GM12878 (cell line): ENCODE measurements at regions not wholly inside any gene's neighbourhood (a gene's known extent, or its start where the extent isn't known, plus 50 kb on each side); places are given as distances from the start of the nearest gene placed in this dataset.

Experiments used
- ATAC-seq: fragments of 200-7000 bp; cut with Tn5 transposase; 3 replicates; pipeline ENCODE4 v1.9.1; 2020; ENCODE audit warnings: mild to moderate bottlenecking, moderate library complexity
- BruUV-seq: library from RNA; stranded (reverse); fragments of 400-500 nt; replicated peaks from 2 replicates; lab custom pipeline; 2021; lab: Mats Ljungman, UMichigan
- CTCF ChIA-PET: fragments of 300-600 bp; sonication (Branson Sonifier 250); formaldehyde crosslinking; extraction: SDS; loops from one replicate; lab custom pipeline; 2021; ENCODE audit warnings: inconsistent platforms; lab: Yijun Ruan, JAX
- POLR2A ChIA-PET: fragments of 350-600 bp; formaldehyde crosslinking; extraction: SDS; loops from one replicate; lab custom pipeline; 2021; ENCODE audit warnings: inconsistent platforms; lab: Charles Lee
- RAD21 ChIA-PET: fragments of 300-600 bp; sonication (Branson Sonifier 250); formaldehyde crosslinking; loops from one replicate; lab custom pipeline; 2023; ENCODE audit warnings: antibody characterized with exemption; ENCODE audit not compliant: unreplicated experiment; lab: Charles Lee
- SMC1A ChIA-PET: fragments of 300-600 bp; sonication (Branson Sonifier 250); formaldehyde crosslinking; loops from one replicate; lab custom pipeline; 2023; ENCODE audit not compliant: unreplicated experiment, uncharacterized antibody; lab: Charles Lee
- DNase-seq: peaks from one replicate; pipeline ENCODE4 v3.0.0-alpha.2; 2011; ENCODE audit warnings: low read depth, low spot score
- FAIRE-seq: peaks from 3 replicates; lab custom pipeline; 2011; peaks lifted over from hg19 to GRCh38; lab: Jason Lieb, UNC
- H2AFZ ChIP-seq: 2 replicates; pipeline ENCODE4 v1.6.0; 2011; ENCODE audit warnings: low read depth, low read length, control low read depth; ENCODE audit not compliant: control insufficient read depth
- H3K27ac ChIP-seq: 2 replicates; pipeline ENCODE4 v1.5.1; 2011; ENCODE audit warnings: control low read depth; ENCODE audit not compliant: control insufficient read depth, insufficient read depth
- H3K27me3 ChIP-seq, 2 experiments: replicated peaks in 1 of 2; 2 replicates each; pipeline versions ENCODE4 v1.6.0 to v1.6.1; 2011; ENCODE audit warnings: low read length in 1 of 2; ENCODE audit not compliant: control insufficient read depth in 2 of 2, insufficient read depth in 2 of 2
- H3K36me3 ChIP-seq, 2 experiments: 2 replicates each; pipeline ENCODE4 v1.5.1; 2011; ENCODE audit warnings: low read length in 1 of 2; ENCODE audit not compliant: control insufficient read depth in 2 of 2, insufficient read depth in 2 of 2
- H3K4me1 ChIP-seq: 2 replicates; pipeline ENCODE4 v1.6.1; 2011; ENCODE audit warnings: mild to moderate bottlenecking, low read length, moderate library complexity, mixed read lengths; ENCODE audit not compliant: control insufficient read depth, insufficient read depth
- H3K4me2 ChIP-seq: 2 replicates; pipeline ENCODE4 v1.6.0; 2011; ENCODE audit warnings: control low read depth; ENCODE audit not compliant: control insufficient read depth, insufficient read depth
- H3K4me3 ChIP-seq: fragments of 200-600 bp; sonication (generic); 2 replicates; pipeline ENCODE4 v1.5.1; 2016
- H3K79me2 ChIP-seq: 2 replicates; pipeline ENCODE4 v1.6.0; 2011; ENCODE audit warnings: low read length; ENCODE audit not compliant: control insufficient read depth, insufficient read depth
- H3K9ac ChIP-seq: 2 replicates; pipeline ENCODE4 v1.8.0; 2011; ENCODE audit warnings: low read length, control low read depth, mixed read lengths; ENCODE audit not compliant: control insufficient read depth, insufficient read depth
- H3K9me3 ChIP-seq: replicated peaks from 3 replicates; pipeline ENCODE4 v1.5.1; 2011; ENCODE audit warnings: mild to moderate bottlenecking, low read length; ENCODE audit not compliant: control insufficient read depth, insufficient read depth
- H4K20me1 ChIP-seq: 2 replicates; pipeline ENCODE4 v1.6.0; 2011; ENCODE audit not compliant: control insufficient read depth, insufficient read depth
- BACH1 ChIP-seq: fragments of 450-650 bp; IDR thresholded peaks from 2 replicates; pipeline ENCODE4 v1.6.1; 2017; ENCODE audit warnings: mild to moderate bottlenecking, borderline replicate concordance
- BRCA1 ChIP-seq: IDR thresholded peaks from 2 replicates; pipeline ENCODE4 v1.6.1; 2011; ENCODE audit warnings: low read depth, low read length, improper control_type of control experiment
- JUND ChIP-seq: IDR thresholded peaks from 2 replicates; pipeline ENCODE4 v1.6.1; 2012; ENCODE audit warnings: low read depth, mild to moderate bottlenecking, low read length, improper control_type of control experiment, moderate library complexity
- MXI1 ChIP-seq: fragments of 150-350 bp; IDR thresholded peaks from 2 replicates; pipeline ENCODE4 v1.6.1; 2011; ENCODE audit warnings: low read depth, mild to moderate bottlenecking, inconsistent platforms, low read length, improper control_type of control experiment
- NFYB ChIP-seq: IDR thresholded peaks from 2 replicates; pipeline ENCODE4 v1.6.1; 2011; ENCODE audit warnings: low read depth, mild to moderate bottlenecking, low read length, improper control_type of control experiment, moderate library complexity; ENCODE audit not compliant: insufficient read depth
- RELA ChIP-seq: fragments of 450-650 bp; IDR thresholded peaks from 2 replicates; pipeline ENCODE4 v1.8.0; 2014; ENCODE audit warnings: borderline replicate concordance; ENCODE audit not compliant: partially characterized antibody
- SIN3A ChIP-seq: IDR thresholded peaks from 2 replicates; pipeline ENCODE4 v1.6.1; 2012; ENCODE audit warnings: low read depth, low read length, improper control_type of control experiment
- SP1 ChIP-seq: IDR thresholded peaks from one replicate; pipeline ENCODE4 v1.6.1; 2011; ENCODE audit warnings: low read depth, low read length
- SREBF1 ChIP-seq: IDR thresholded peaks from 2 replicates; pipeline ENCODE4 v1.6.1; 2012; ENCODE audit warnings: mild to moderate bottlenecking, low read length
- STAT3 ChIP-seq: IDR thresholded peaks from 2 replicates; pipeline ENCODE4 v1.6.1; 2011; ENCODE audit warnings: low read depth, low read length, improper control_type of control experiment
- TCF7 ChIP-seq: IDR thresholded peaks from 2 replicates; pipeline ENCODE4 v1.6.1; 2014; ENCODE audit warnings: antibody characterized with exemption, borderline replicate concordance
- ZNF384 ChIP-seq: IDR thresholded peaks from 2 replicates; pipeline ENCODE4 v1.6.1; 2012; ENCODE audit warnings: low read depth, mild to moderate bottlenecking, low read length, improper control_type of control experiment, borderline replicate concordance
- WGBS: methylation state at CpG from one replicate; pipeline ENCODE4 v1.1.6; 2016; ENCODE audit warnings: low lambda C conversion rate; ENCODE audit not compliant: insufficient replicate concordance, insufficient coverage; ENCODE audit errors: missing lambda C conversion rate; 5-methylcytosine and 5-hydroxymethylcytosine counted together
- in situ Hi-C: fragments of 300-500 bp; cut with MboI; formaldehyde crosslinking; loops from 9 replicates; pipeline ENCODE4 v1.14.3; 2018; ENCODE audit warnings: mixed read lengths
- intact Hi-C: fragments of 100-400 bp; cut with micrococcal nuclease; formaldehyde crosslinking; loops from one replicate; pipeline ENCODE4 v1.14.2; 2022; ENCODE audit not compliant: unreplicated experiment
- TF ChIP-seq, protein P1 (sequence below): IDR thresholded peaks from 2 replicates; pipeline ENCODE4 v1.6.1; 2012; ENCODE audit warnings: low read depth, low read length, improper control_type of control experiment
- TF ChIP-seq, protein P2 (sequence below): IDR thresholded peaks from 2 replicates; pipeline ENCODE4 v1.6.1; 2011; ENCODE audit warnings: low read depth, low read length, improper control_type of control experiment, borderline replicate concordance
- TF ChIP-seq, protein P3 (sequence below): fragments of 450-650 bp; IDR thresholded peaks from 2 replicates; pipeline ENCODE4 v1.6.1; 2017; ENCODE audit warnings: mild to moderate bottlenecking, moderate library complexity
- TF ChIP-seq, protein P4 (sequence below): fragments of 450-650 bp; formaldehyde crosslinking; IDR thresholded peaks from 2 replicates; pipeline ENCODE4 v1.4.0; 2022; ENCODE audit warnings: mild to moderate bottlenecking, moderate library complexity

DNA sequence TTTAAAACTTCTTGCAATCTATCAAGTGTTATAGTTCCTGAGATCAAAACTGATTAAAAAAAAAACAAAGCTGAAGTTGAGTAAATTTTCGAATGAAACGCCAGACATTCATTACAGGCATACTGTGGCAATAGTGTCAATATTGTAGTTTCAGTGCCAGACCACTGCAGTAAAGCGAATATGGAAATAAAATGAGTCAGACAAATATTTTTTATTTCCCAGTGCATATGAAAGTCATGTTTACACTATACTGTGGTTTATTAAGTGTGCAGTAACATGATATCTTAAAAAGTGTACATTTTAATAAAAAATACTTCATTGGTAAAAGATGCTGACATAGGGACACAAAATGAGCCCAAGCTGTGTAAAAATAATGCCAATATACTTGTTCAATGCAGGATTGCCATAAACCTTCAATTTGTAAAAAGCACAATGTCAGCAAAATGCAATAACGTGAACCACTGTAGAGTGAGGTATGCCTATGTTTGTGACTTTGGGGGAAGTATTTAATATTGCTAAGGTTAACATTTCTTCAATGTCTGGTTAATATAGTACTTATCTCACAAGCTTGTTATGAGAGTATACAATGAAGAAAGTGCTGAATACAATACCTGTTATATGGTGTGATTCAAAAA is 1473.9 kb upstream of the GBE1 start:
- FAIRE-seq, result no peak
- POLR2A ChIA-PET, result no interaction called here
- no peak for TF ChIP-seq SP1
- TF ChIP-seq STAT3, result no peak
- TF ChIP-seq, protein P1, sequence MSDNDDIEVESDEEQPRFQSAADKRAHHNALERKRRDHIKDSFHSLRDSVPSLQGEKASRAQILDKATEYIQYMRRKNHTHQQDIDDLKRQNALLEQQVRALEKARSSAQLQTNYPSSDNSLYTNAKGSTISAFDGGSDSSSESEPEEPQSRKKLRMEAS, result no peak
- no peak for TF ChIP-seq SREBF1
- TF ChIP-seq, protein P2, sequence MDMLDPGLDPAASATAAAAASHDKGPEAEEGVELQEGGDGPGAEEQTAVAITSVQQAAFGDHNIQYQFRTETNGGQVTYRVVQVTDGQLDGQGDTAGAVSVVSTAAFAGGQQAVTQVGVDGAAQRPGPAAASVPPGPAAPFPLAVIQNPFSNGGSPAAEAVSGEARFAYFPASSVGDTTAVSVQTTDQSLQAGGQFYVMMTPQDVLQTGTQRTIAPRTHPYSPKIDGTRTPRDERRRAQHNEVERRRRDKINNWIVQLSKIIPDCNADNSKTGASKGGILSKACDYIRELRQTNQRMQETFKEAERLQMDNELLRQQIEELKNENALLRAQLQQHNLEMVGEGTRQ, result no peak
- TF ChIP-seq JUND, result no peak
- no peak for TF ChIP-seq NFYB
- no peak for TF ChIP-seq TCF7
- no peak for TF ChIP-seq BRCA1
- TF ChIP-seq, protein P3, sequence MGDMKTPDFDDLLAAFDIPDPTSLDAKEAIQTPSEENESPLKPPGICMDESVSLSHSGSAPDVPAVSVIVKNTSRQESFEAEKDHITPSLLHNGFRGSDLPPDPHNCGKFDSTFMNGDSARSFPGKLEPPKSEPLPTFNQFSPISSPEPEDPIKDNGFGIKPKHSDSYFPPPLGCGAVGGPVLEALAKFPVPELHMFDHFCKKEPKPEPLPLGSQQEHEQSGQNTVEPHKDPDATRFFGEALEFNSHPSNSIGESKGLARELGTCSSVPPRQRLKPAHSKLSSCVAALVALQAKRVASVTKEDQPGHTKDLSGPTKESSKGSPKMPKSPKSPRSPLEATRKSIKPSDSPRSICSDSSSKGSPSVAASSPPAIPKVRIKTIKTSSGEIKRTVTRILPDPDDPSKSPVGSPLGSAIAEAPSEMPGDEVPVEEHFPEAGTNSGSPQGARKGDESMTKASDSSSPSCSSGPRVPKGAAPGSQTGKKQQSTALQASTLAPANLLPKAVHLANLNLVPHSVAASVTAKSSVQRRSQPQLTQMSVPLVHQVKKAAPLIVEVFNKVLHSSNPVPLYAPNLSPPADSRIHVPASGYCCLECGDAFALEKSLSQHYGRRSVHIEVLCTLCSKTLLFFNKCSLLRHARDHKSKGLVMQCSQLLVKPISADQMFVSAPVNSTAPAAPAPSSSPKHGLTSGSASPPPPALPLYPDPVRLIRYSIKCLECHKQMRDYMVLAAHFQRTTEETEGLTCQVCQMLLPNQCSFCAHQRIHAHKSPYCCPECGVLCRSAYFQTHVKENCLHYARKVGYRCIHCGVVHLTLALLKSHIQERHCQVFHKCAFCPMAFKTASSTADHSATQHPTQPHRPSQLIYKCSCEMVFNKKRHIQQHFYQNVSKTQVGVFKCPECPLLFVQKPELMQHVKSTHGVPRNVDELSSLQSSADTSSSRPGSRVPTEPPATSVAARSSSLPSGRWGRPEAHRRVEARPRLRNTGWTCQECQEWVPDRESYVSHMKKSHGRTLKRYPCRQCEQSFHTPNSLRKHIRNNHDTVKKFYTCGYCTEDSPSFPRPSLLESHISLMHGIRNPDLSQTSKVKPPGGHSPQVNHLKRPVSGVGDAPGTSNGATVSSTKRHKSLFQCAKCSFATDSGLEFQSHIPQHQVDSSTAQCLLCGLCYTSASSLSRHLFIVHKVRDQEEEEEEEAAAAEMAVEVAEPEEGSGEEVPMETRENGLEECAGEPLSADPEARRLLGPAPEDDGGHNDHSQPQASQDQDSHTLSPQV, result no peak
- no peak for TF ChIP-seq SIN3A
- TF ChIP-seq BACH1, result no peak
- no peak for TF ChIP-seq MXI1
- no peak for TF ChIP-seq ZNF384
- TF ChIP-seq RELA, result no peak
- TF ChIP-seq, protein P4, sequence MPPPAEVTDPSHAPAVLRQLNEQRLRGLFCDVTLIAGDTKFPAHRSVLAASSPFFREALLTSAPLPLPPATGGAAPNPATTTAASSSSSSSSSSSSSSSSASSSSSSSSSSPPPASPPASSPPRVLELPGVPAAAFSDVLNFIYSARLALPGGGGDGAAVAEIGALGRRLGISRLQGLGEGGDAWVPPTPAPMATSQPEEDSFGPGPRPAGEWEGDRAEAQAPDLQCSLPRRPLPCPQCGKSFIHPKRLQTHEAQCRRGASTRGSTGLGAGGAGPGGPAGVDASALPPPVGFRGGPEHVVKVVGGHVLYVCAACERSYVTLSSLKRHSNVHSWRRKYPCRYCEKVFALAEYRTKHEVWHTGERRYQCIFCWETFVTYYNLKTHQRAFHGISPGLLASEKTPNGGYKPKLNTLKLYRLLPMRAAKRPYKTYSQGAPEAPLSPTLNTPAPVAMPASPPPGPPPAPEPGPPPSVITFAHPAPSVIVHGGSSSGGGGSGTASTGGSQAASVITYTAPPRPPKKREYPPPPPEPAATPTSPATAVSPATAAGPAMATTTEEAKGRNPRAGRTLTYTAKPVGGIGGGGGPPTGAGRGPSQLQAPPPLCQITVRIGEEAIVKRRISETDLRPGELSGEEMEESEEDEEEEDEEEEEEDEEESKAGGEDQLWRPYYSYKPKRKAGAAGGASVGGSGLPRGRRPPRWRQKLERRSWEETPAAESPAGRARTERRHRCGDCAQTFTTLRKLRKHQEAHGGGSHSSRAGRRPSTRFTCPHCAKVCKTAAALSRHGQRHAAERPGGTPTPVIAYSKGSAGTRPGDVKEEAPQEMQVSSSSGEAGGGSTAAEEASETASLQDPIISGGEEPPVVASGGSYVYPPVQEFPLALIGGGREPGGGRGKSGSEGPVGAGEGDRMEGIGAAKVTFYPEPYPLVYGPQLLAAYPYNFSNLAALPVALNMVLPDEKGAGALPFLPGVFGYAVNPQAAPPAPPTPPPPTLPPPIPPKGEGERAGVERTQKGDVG (CRISPR knock-in tag), result no peak

More for the DNA sequence above, 1473.9 kb upstream of the GBE1 start:
- intact Hi-C loops (no loop called here), in situ Hi-C loops (no loop called here)
- BruUV-seq, result no TSS peak
- no peak overlapping the region for H3K27ac ChIP-seq
- no peaks in the 10 kb centered on the region for H4K20me1 ChIP-seq
- H3K9me3 ChIP-seq, result no peaks in the 10 kb centered on the region
- H3K9ac ChIP-seq, result no peak overlapping the region
- CTCF ChIA-PET, result interaction anchor here (0.8 kb wide), 1 partner anchor 35 kb away, joined by 3 read pairs; no protein-coding TSS in a partner anchor
- no peak overlapping the region for H2AFZ ChIP-seq
- no peak overlapping the region for H3K4me2 ChIP-seq
- RAD21 ChIA-PET, result no interaction called here
- SMC1A ChIA-PET, result interaction anchor here (0.9 kb wide), 1 partner anchor 8 kb away, joined by 3 read pairs; no protein-coding TSS in a partner anchor
- 28% methylated on average over 4 of the region's 4 CpGs for WGBS
- H3K4me1 ChIP-seq, result no peaks in the 10 kb centered on the region
- ATAC-seq, result no peak
- H3K4me3 ChIP-seq, result no peak overlapping the region
- H3K36me3 ChIP-seq, result no peaks in the 10 kb centered on the region
- H3K27me3 ChIP-seq, result no peaks in the 10 kb centered on the region
- H3K79me2 ChIP-seq, result no peaks in the 10 kb centered on the region
- no peak for DNase-seq
